ENCODE measurements at regions not wholly inside any gene's neighbourhood (a gene's known extent, or its start where the extent isn't known, plus 50 kb on each side); places are given as distances from the start of the nearest gene placed in this dataset.

DNA sequence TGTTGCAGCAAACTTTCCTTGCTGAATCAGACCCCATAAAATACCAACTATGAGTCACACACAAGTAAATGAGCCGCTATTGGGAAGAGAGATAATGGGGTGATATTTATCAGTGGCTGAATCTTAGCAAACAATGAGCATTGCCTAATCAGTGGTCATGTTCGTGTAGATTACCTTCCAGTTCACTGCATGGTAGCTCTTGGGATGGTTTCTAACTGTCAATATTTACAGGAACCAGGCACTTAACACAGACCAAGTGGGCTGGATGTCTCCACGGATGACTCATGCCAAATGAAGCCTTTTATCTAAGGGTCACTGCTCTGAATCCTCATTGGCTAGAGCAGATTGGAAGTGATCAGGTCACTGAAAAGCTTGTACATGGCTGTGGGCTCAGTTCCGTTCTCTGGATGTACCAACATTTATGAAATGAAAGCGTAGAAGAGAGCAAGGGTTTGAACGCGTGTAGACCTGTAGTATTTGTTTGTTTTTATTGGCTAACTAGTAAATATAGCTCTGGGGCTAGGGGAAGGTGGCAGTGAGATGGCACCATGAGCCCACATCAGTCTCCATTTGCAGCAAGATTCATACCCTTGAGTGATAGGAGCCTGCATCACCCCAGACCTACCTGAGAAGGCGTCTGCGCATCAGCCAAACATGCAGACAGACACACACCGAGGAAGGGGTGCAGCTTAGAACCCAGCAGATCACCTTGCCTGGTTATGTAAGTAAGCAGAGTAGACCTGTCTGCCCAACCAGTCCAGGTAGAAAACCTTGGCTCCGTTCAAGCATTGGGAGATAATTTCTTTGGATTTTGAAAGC lies 153.3 kb downstream of the TOMM20 start (continued):
- TF ChIP-seq, protein P1, sequence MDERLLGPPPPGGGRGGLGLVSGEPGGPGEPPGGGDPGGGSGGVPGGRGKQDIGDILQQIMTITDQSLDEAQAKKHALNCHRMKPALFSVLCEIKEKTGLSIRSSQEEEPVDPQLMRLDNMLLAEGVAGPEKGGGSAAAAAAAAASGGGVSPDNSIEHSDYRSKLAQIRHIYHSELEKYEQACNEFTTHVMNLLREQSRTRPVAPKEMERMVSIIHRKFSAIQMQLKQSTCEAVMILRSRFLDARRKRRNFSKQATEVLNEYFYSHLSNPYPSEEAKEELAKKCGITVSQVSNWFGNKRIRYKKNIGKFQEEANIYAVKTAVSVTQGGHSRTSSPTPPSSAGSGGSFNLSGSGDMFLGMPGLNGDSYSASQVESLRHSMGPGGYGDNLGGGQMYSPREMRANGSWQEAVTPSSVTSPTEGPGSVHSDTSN (CRISPR knock-in tag; IDR thresholded peaks at IDR 0.05; ENCODE audit: low read depth), result no peak
- TF ChIP-seq, protein P1 (tag; conservative IDR thresholded peaks at IDR 0.05; ENCODE audit: low read depth), result peak; percentile 73; the same call in 1 of the 2 replicates
- TF ChIP-seq GATA2 (CRISPR knock-in tag; IDR thresholded peaks at IDR 0.05) (peak; percentile 94), NFIC (IDR thresholded peaks at IDR 0.05) (peak; percentile 79), ZNF24 (IDR thresholded peaks at IDR 0.05) (peak; percentile 43; the same call in 1 of the 2 replicates), EP400 (IDR thresholded peaks at IDR 0.05) (peak; percentile 62), CREB1 (IDR thresholded peaks at IDR 0.05) (peak; percentile 54; the same call in 1 of the 2 replicates), CREB1 (CRISPR knock-in tag; IDR thresholded peaks at IDR 0.05) (no peak), NONO (IDR thresholded peaks at IDR 0.05; ENCODE audit: low read depth in 2 of 2, low read length in 1 of 2) (no peak), BRD9 (IDR thresholded peaks at IDR 0.05; ENCODE audit: low read depth, partially characterized antibody) (peak; percentile 93), MAFG (tag; conservative IDR thresholded peaks at IDR 0.05) (peak; percentile 89), RFX1 (IDR thresholded peaks at IDR 0.05) (peak; percentile 61), NCOR1 (IDR thresholded peaks at IDR 0.05) (peak; percentile 95), ZNF707 (CRISPR knock-in tag; conservative IDR thresholded peaks at IDR 0.05) (no peak), POLR2H (tag; IDR thresholded peaks at IDR 0.05; ENCODE audit: low read depth) (peak; percentile 8; the same call in 1 of the 2 replicates), ZNF134 (CRISPR knock-in tag; conservative IDR thresholded peaks at IDR 0.05) (peak; percentile 80), ZBED1 (IDR thresholded peaks at IDR 0.05) (peak; percentile 85), GATAD2B (IDR thresholded peaks at IDR 0.05; ENCODE audit: borderline replicate concordance) (peak; percentile 100), STAT5B (CRISPR knock-in tag; IDR thresholded peaks at IDR 0.05) (no peak), ESRRA (IDR thresholded peaks at IDR 0.05; ENCODE audit: borderline replicate concordance, low read depth) (peak; percentile 89)
- TF ChIP-seq, protein P2, sequence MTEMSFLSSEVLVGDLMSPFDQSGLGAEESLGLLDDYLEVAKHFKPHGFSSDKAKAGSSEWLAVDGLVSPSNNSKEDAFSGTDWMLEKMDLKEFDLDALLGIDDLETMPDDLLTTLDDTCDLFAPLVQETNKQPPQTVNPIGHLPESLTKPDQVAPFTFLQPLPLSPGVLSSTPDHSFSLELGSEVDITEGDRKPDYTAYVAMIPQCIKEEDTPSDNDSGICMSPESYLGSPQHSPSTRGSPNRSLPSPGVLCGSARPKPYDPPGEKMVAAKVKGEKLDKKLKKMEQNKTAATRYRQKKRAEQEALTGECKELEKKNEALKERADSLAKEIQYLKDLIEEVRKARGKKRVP (CRISPR knock-in tag; IDR thresholded peaks at IDR 0.05), result no peak; the same call in 1 of the 2 replicates
- TF ChIP-seq, protein P3, sequence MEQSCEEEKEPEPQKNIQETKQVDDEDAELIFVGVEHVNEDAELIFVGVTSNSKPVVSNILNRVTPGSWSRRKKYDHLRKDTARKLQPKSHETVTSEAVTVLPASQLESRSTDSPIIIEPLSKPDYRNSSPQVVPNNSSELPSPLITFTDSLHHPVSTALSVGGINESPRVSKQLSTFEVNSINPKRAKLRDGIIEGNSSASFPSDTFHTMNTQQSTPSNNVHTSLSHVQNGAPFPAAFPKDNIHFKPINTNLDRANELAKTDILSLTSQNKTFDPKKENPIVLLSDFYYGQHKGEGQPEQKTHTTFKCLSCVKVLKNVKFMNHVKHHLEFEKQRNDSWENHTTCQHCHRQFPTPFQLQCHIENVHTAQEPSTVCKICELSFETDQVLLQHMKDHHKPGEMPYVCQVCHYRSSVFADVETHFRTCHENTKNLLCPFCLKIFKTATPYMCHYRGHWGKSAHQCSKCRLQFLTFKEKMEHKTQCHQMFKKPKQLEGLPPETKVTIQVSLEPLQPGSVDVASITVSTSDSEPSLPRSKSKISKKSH (CRISPR knock-in tag; IDR thresholded peaks at IDR 0.05), result no peak
- TF ChIP-seq, protein P4, sequence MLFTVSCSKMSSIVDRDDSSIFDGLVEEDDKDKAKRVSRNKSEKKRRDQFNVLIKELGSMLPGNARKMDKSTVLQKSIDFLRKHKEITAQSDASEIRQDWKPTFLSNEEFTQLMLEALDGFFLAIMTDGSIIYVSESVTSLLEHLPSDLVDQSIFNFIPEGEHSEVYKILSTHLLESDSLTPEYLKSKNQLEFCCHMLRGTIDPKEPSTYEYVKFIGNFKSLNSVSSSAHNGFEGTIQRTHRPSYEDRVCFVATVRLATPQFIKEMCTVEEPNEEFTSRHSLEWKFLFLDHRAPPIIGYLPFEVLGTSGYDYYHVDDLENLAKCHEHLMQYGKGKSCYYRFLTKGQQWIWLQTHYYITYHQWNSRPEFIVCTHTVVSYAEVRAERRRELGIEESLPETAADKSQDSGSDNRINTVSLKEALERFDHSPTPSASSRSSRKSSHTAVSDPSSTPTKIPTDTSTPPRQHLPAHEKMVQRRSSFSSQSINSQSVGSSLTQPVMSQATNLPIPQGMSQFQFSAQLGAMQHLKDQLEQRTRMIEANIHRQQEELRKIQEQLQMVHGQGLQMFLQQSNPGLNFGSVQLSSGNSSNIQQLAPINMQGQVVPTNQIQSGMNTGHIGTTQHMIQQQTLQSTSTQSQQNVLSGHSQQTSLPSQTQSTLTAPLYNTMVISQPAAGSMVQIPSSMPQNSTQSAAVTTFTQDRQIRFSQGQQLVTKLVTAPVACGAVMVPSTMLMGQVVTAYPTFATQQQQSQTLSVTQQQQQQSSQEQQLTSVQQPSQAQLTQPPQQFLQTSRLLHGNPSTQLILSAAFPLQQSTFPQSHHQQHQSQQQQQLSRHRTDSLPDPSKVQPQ (CRISPR knock-in tag; IDR thresholded peaks at IDR 0.05; ENCODE audit: borderline replicate concordance), result no peak

Data from K562 (cell line).